DND-41 (cell line): ENCODE measurements at regions not wholly inside any gene's neighbourhood (a gene's known extent, or its start where the extent isn't known, plus 50 kb on each side); places are given as distances from the start of the nearest gene placed in this dataset.

Experiments used
- ATAC-seq: fragments of 200-7000 bp; cut with Tn5 transposase; 3 replicates; pipeline ENCODE4 v1.9.1; 2021; ENCODE audit warnings: low read depth; ENCODE audit not compliant: insufficient read depth
- DNase-seq: peaks from one replicate; pipeline ENCODE4 v3.0.0-alpha.2; 2020
- H2AFZ ChIP-seq: 2 replicates; pipeline ENCODE4 v1.6.0; 2012; ENCODE audit warnings: low read depth, low read length
- H3K27ac ChIP-seq: 2 replicates; pipeline ENCODE4 v1.5.1; 2012; ENCODE audit warnings: low read length, inconsistent platforms
- H3K27me3 ChIP-seq: fragments of 200-600 bp; sonication (generic); 2 replicates; pipeline ENCODE4 v1.6.0; 2012; ENCODE audit warnings: low read length, mild to moderate bottlenecking, inconsistent platforms; ENCODE audit not compliant: insufficient read depth, poor library complexity
- H3K36me3 ChIP-seq: 2 replicates; pipeline ENCODE4 v1.5.1; 2012; ENCODE audit warnings: low read length, inconsistent platforms; ENCODE audit not compliant: insufficient read depth
- H3K4me1 ChIP-seq: 2 replicates; pipeline ENCODE4 v1.5.1; 2012; ENCODE audit warnings: mild to moderate bottlenecking, low read length; ENCODE audit not compliant: insufficient read depth
- H3K4me2 ChIP-seq: 2 replicates; pipeline ENCODE4 v1.6.0; 2012; ENCODE audit warnings: mild to moderate bottlenecking, moderate library complexity, low read length, inconsistent platforms; ENCODE audit not compliant: insufficient read depth
- H3K4me3 ChIP-seq, 2 experiments: fragments of 200-600 bp in 1 of 2; shearing (Covaris generic) in 1 of 2; 2 replicates each; pipeline ENCODE4 v1.5.1; 2012 to 2016; ENCODE audit warnings: inconsistent platforms in 2 of 2, low read length in 2 of 2, mild to moderate bottlenecking in 2 of 2, low read depth in 1 of 2, moderate library complexity in 1 of 2
- H3K79me2 ChIP-seq: 2 replicates; pipeline ENCODE4 v1.6.0; 2012; ENCODE audit warnings: low read length, inconsistent platforms; ENCODE audit not compliant: insufficient read depth
- H3K9ac ChIP-seq: 2 replicates; pipeline ENCODE4 v1.6.0; 2012; ENCODE audit warnings: low read depth, mild to moderate bottlenecking, inconsistent platforms, low read length, moderate library complexity
- H3K9me3 ChIP-seq: 2 replicates; pipeline ENCODE4 v1.5.1; 2012; ENCODE audit warnings: low read length, moderate library complexity, mild to moderate bottlenecking, inconsistent platforms; ENCODE audit not compliant: insufficient read depth, severe bottlenecking
- H4K20me1 ChIP-seq: 2 replicates; pipeline ENCODE4 v1.6.0; 2012; ENCODE audit warnings: low read length; ENCODE audit not compliant: insufficient read depth
- EZH2 ChIP-seq: IDR thresholded peaks from 3 replicates; pipeline ENCODE4 v1.6.1; 2012; ENCODE audit warnings: borderline replicate concordance, low read depth, mild to moderate bottlenecking, moderate library complexity, low read length, inconsistent platforms; ENCODE audit not compliant: severe bottlenecking
- TF ChIP-seq, protein P1 (sequence below): IDR thresholded peaks from 2 replicates; pipeline ENCODE4 v1.5.1; 2012; ENCODE audit warnings: borderline replicate concordance, low read length, moderate library complexity, mild to moderate bottlenecking; ENCODE audit not compliant: poor library complexity, severe bottlenecking; ENCODE audit errors: extremely low read depth

DNA sequence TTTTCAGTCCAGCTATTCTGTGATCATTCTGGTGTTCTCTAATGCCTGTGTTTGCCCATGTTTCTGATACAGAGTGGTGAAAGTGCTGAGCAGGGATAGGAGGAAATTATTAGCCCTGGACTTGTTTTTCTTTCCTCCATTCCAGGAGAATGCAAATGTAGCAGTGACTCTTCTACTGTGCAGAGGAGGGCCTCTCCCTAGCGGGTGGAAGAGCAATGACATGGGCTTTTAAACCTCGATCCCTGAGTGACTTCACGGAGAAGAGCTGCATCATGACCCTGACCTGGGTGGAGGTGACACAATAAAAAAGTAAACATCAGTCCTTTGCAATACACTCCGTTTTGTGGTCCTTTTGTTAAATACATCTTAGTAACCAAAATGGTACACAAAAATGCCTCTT, 68.0 kb upstream of the NETO1 start:
- H3K27ac ChIP-seq, result no peak overlapping the region
- H3K4me1 ChIP-seq, result no peaks in the 10 kb centered on the region
- no peak overlapping the region for H2AFZ ChIP-seq
- no peak overlapping the region for H3K4me3 ChIP-seq
- TF ChIP-seq, protein P1, sequence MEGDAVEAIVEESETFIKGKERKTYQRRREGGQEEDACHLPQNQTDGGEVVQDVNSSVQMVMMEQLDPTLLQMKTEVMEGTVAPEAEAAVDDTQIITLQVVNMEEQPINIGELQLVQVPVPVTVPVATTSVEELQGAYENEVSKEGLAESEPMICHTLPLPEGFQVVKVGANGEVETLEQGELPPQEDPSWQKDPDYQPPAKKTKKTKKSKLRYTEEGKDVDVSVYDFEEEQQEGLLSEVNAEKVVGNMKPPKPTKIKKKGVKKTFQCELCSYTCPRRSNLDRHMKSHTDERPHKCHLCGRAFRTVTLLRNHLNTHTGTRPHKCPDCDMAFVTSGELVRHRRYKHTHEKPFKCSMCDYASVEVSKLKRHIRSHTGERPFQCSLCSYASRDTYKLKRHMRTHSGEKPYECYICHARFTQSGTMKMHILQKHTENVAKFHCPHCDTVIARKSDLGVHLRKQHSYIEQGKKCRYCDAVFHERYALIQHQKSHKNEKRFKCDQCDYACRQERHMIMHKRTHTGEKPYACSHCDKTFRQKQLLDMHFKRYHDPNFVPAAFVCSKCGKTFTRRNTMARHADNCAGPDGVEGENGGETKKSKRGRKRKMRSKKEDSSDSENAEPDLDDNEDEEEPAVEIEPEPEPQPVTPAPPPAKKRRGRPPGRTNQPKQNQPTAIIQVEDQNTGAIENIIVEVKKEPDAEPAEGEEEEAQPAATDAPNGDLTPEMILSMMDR, result no peak
- H3K36me3 ChIP-seq, result no peaks in the 10 kb centered on the region
- ATAC-seq (no peak), DNase-seq (no peak)
- H4K20me1 ChIP-seq, result no peaks in the 10 kb centered on the region
- H3K27me3 ChIP-seq, result no peaks in the 10 kb centered on the region
- H3K79me2 ChIP-seq, result no peaks in the 10 kb centered on the region
- H3K9me3 ChIP-seq, result no peaks in the 10 kb centered on the region
- H3K9ac ChIP-seq, result no peak overlapping the region
- no peak overlapping the region for H3K4me2 ChIP-seq

DNA sequence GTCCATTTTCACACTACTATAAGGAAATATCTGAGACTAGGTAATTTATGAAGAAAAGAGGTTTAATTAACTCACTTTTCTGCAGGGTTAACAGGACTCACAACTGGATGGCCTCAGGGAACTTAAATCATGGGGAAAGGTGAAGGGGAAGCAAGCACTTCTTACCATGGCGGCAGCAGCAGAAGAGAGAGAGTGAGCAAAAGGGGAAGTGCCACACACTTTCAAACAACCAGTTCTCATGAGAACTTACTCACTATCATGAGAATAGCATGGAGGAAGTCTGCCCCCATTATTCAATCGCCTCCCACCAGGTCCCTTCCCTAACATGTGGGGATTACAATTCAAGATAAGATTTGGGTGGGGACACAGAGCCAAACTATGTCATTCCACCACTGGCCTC, 55.1 kb upstream of the NETO1 start:
- ATAC-seq, result no peak
- no peak for DNase-seq
- Histone ChIP-seq H3K9me3 (peaks cover 2% of the 10 kb centered on the region), H3K27me3 (no peaks in the 10 kb centered on the region), H3K4me1 (no peaks in the 10 kb centered on the region), H3K79me2 (no peaks in the 10 kb centered on the region), H3K4me3 (no peak overlapping the region), H4K20me1 (no peaks in the 10 kb centered on the region), H3K27ac (no peak overlapping the region), H2AFZ (no peak overlapping the region), H3K9ac (no peak overlapping the region), H3K36me3 (no peaks in the 10 kb centered on the region), H3K4me2 (no peak overlapping the region)
- TF ChIP-seq, protein P1, result no peak
- no peak for TF ChIP-seq EZH2
